PC-9 (cell line): ENCODE measurements at regions not wholly inside any gene's neighbourhood (a gene's known extent, or its start where the extent isn't known, plus 50 kb on each side); places are given as distances from the start of the nearest gene placed in this dataset.

Source experiments
- BruUV-seq: library from RNA; stranded (reverse); fragments of 400-500 nt; replicated peaks from 2 replicates; lab custom pipeline; 2021; lab: Mats Ljungman, UMichigan
- CTCF ChIA-PET: fragments of 300-600 bp; sonication (Branson Sonifier 250); formaldehyde crosslinking; loops from one replicate; lab custom pipeline; 2022; ENCODE audit warnings: antibody characterized with exemption; lab: Charles Lee
- POLR2A ChIA-PET: fragments of 300-600 bp; sonication (Branson Sonifier 250); formaldehyde crosslinking; loops from one replicate; lab custom pipeline; 2022; ENCODE audit warnings: antibody characterized with exemption; ENCODE audit not compliant: unreplicated experiment; lab: Charles Lee
- DNase-seq, 2 experiments: peaks; one replicate each; pipeline versions ENCODE4 v3.0.0 to v3.0.0-alpha.2; 2015 to 2022; ENCODE audit warnings: mixed read lengths in 1 of 2
- H2AFZ ChIP-seq: fragments of 200-600 bp; sonication (generic); 2 replicates; pipeline ENCODE4 v1.8.1; 2017; ENCODE audit warnings: antibody characterized with exemption
- H3F3A ChIP-seq: fragments of 200-600 bp; sonication (generic); 2 replicates; pipeline ENCODE4 v1.8.1; 2017; ENCODE audit warnings: antibody characterized with exemption, mild to moderate bottlenecking, low read depth; ENCODE audit not compliant: insufficient read depth
- H3K27ac ChIP-seq: fragments of 200-600 bp; sonication (generic); 2 replicates; pipeline ENCODE4 v1.6.1; 2016; ENCODE audit warnings: mixed run types
- H3K27me3 ChIP-seq: fragments of 200-600 bp; sonication (generic); 2 replicates; pipeline ENCODE4 v1.6.1; 2016; ENCODE audit warnings: low read depth, mixed run types; ENCODE audit not compliant: insufficient read depth
- H3K36me3 ChIP-seq: fragments of 200-600 bp; sonication (generic); 2 replicates; pipeline ENCODE4 v1.6.1; 2016; ENCODE audit warnings: low read depth, mixed run types
- H3K4me1 ChIP-seq: fragments of 200-600 bp; sonication (generic); replicated peaks from 2 replicates; pipeline ENCODE4 v1.6.1; 2016; ENCODE audit warnings: mixed run types; ENCODE audit not compliant: insufficient read depth
- H3K4me2 ChIP-seq: fragments of 200-600 bp; sonication (generic); 2 replicates; pipeline ENCODE4 v1.6.1; 2017; ENCODE audit warnings: mixed run types
- H3K4me3 ChIP-seq: fragments of 200-600 bp; sonication (generic); 2 replicates; pipeline ENCODE4 v1.6.1; 2016; ENCODE audit warnings: mixed run types
- H3K79me2 ChIP-seq: fragments of 200-600 bp; sonication (generic); 2 replicates; pipeline ENCODE4 v1.6.1; 2017; ENCODE audit warnings: low read depth, mixed run types
- H3K9me2 ChIP-seq: fragments of 200-600 bp; sonication (generic); 2 replicates; pipeline ENCODE4 v1.8.1; 2017; ENCODE audit warnings: mild to moderate bottlenecking; ENCODE audit not compliant: insufficient read depth
- H3K9me3 ChIP-seq: fragments of 200-600 bp; sonication (generic); 2 replicates; pipeline ENCODE4 v1.8.1; 2016; ENCODE audit warnings: low read depth; ENCODE audit not compliant: insufficient read depth
- H4K20me1 ChIP-seq: fragments of 200-600 bp; sonication (generic); 2 replicates; pipeline ENCODE4 v1.8.1; 2017; ENCODE audit not compliant: insufficient read depth
- EZH2 ChIP-seq: fragments of 200-600 bp; sonication (generic); IDR thresholded peaks from 2 replicates; pipeline ENCODE4 v1.8.0; 2017; ENCODE audit warnings: antibody characterized with exemption, low read depth
- intact Hi-C: fragments of 100-400 bp; cut with micrococcal nuclease; formaldehyde crosslinking; loops from one replicate; pipeline ENCODE4 v1.10.0; 2022; ENCODE audit not compliant: unreplicated experiment
- TF ChIP-seq, protein P1 (sequence below): fragments of 200-600 bp; sonication (generic); conservative IDR thresholded peaks from 2 replicates; pipeline ENCODE4 v1.6.1; 2017; ENCODE audit warnings: mixed run types, antibody characterized with exemption, mild to moderate bottlenecking, moderate library complexity

GRCh38 chr10:28360175-28360574, 57.3 kb upstream of the MPP7 start:
- no peaks in the 10 kb centered on the region for H3K4me1 ChIP-seq
- no peaks in the 10 kb centered on the region for H3K79me2 ChIP-seq
- intact Hi-C loops: no loop called here
- no peak for DNase-seq
- no peaks in the 10 kb centered on the region for H3K36me3 ChIP-seq
- peaks cover 4% of the 10 kb centered on the region for H3K27me3 ChIP-seq
- POLR2A ChIA-PET: no interaction called here
- H3K4me3 ChIP-seq: no peak overlapping the region
- no TSS peak for BruUV-seq
- TF ChIP-seq EZH2: no peak
- TF ChIP-seq, protein P1, sequence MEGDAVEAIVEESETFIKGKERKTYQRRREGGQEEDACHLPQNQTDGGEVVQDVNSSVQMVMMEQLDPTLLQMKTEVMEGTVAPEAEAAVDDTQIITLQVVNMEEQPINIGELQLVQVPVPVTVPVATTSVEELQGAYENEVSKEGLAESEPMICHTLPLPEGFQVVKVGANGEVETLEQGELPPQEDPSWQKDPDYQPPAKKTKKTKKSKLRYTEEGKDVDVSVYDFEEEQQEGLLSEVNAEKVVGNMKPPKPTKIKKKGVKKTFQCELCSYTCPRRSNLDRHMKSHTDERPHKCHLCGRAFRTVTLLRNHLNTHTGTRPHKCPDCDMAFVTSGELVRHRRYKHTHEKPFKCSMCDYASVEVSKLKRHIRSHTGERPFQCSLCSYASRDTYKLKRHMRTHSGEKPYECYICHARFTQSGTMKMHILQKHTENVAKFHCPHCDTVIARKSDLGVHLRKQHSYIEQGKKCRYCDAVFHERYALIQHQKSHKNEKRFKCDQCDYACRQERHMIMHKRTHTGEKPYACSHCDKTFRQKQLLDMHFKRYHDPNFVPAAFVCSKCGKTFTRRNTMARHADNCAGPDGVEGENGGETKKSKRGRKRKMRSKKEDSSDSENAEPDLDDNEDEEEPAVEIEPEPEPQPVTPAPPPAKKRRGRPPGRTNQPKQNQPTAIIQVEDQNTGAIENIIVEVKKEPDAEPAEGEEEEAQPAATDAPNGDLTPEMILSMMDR: no peak
- CTCF ChIA-PET: no interaction called here
- H3K4me2 ChIP-seq: no peak overlapping the region
- no peaks in the 10 kb centered on the region for H4K20me1 ChIP-seq
- H3K27ac ChIP-seq: no peak overlapping the region
- H2AFZ ChIP-seq: no peak overlapping the region
- no peaks in the 10 kb centered on the region for H3K9me3 ChIP-seq
- H3K9me2 ChIP-seq: no peaks in the 10 kb centered on the region
- H3F3A ChIP-seq: no peaks in the 10 kb centered on the region

- H3K27me3 ChIP-seq: peaks cover 6% of the 10 kb centered on the region
- no peak for DNase-seq
- H3K4me1 ChIP-seq: no peaks in the 10 kb centered on the region
- no peak overlapping the region for H3K4me2 ChIP-seq
- no peak overlapping the region for H2AFZ ChIP-seq
- H3K9me3 ChIP-seq: no peaks in the 10 kb centered on the region
- CTCF ChIA-PET: no interaction called here
- H3F3A ChIP-seq: no peaks in the 10 kb centered on the region
- no peaks in the 10 kb centered on the region for H3K9me2 ChIP-seq
- no TSS peak for BruUV-seq
- H3K36me3 ChIP-seq: no peaks in the 10 kb centered on the region
- POLR2A ChIA-PET: no interaction called here
- H3K79me2 ChIP-seq: no peaks in the 10 kb centered on the region
- H4K20me1 ChIP-seq: no peaks in the 10 kb centered on the region
- TF ChIP-seq, protein P1: no peak
- TF ChIP-seq EZH2: no peak
- no peak overlapping the region for H3K27ac ChIP-seq
- intact Hi-C loops: no loop called here
- no peak overlapping the region for H3K4me3 ChIP-seq
These were observed 60.5 kb upstream of the MPP7 start for GRCh38 chr10:28363376-28363775.

- Histone ChIP-seq H3K9me2 (no peaks in the 10 kb centered on the region), H3K79me2 (no peaks in the 10 kb centered on the region), H3K36me3 (no peaks in the 10 kb centered on the region), H3K9me3 (no peaks in the 10 kb centered on the region), H2AFZ (no peak overlapping the region), H3K4me1 (no peaks in the 10 kb centered on the region), H3K4me3 (no peak overlapping the region), H3K27ac (no peak overlapping the region), H3K4me2 (no peak overlapping the region), H3F3A (no peaks in the 10 kb centered on the region), H4K20me1 (no peaks in the 10 kb centered on the region), H3K27me3 (peaks cover 11% of the 10 kb centered on the region; the same call in 1 of the 2 replicates)
- POLR2A ChIA-PET: interaction anchor here (0.7 kb wide), 1 partner anchor 1112 kb away, joined by 4 read pairs; no protein-coding TSS in a partner anchor
- TF ChIP-seq, protein P1: no peak
- no peak for TF ChIP-seq EZH2
- BruUV-seq: no TSS peak
- CTCF ChIA-PET: no interaction called here
- no peak for DNase-seq
- intact Hi-C loops: no loop called here
These were observed 63.0 kb upstream of the MPP7 start for GRCh38 chr10:28365840-28366239.
